HL-60 (cell line): ENCODE measurements at regions not wholly inside any gene's neighbourhood (a gene's known extent, or its start where the extent isn't known, plus 50 kb on each side); places are given as distances from the start of the nearest gene placed in this dataset.

Source experiments
- DNase-seq, 2 experiments: peaks; one replicate each; pipeline ENCODE4 v3.0.0-alpha.2; 2010 to 2020; ENCODE audit warnings: low read depth in 1 of 2, low spot score in 1 of 2
- H3K27ac ChIP-seq: fragments of 250-450 bp; sonication (Bioruptor Pico); replicated peaks from 2 replicates; pipeline ENCODE4 v1.5.1; 2020; ENCODE audit warnings: mild to moderate bottlenecking, moderate library complexity
- H3K27me3 ChIP-seq: fragments of 250-450 bp; sonication (Bioruptor Pico); 2 replicates; pipeline ENCODE4 v1.5.1; 2021; ENCODE audit warnings: mild to moderate bottlenecking, moderate library complexity; ENCODE audit not compliant: insufficient read depth, poor library complexity, severe bottlenecking
- H3K4me3 ChIP-seq: replicated peaks from 2 replicates; pipeline ENCODE4 v1.5.1; 2011; ENCODE audit warnings: mild to moderate bottlenecking, control low read depth, low read length; ENCODE audit not compliant: insufficient read depth
- CTCF ChIP-seq: IDR thresholded peaks from one replicate; pipeline ENCODE4 v1.5.1; 2011; ENCODE audit warnings: low read length, control low read depth, inconsistent platforms; ENCODE audit not compliant: insufficient read depth
- GABPA ChIP-seq: IDR thresholded peaks from 2 replicates; pipeline ENCODE4 v1.6.1; 2012; ENCODE audit warnings: low read depth
- POLR2AphosphoS5 ChIP-seq: IDR thresholded peaks from 2 replicates; pipeline ENCODE4 v1.6.1; 2012; ENCODE audit warnings: low read depth
- REST ChIP-seq: IDR thresholded peaks from 2 replicates; pipeline ENCODE4 v1.6.1; 2012; ENCODE audit warnings: low read depth; ENCODE audit not compliant: insufficient replicate concordance
- SPI1 ChIP-seq: IDR thresholded peaks from 2 replicates; pipeline ENCODE4 v1.6.1; 2012; ENCODE audit warnings: low read depth, mild to moderate bottlenecking, borderline replicate concordance

- DNase-seq: no peak
Observed at GRCh38 chr9:106675780-106676179, 187.2 kb upstream of the ZNF462 start.

GRCh38 chr9:106677374-106677773 is 185.6 kb upstream of the ZNF462 start:
- Histone ChIP-seq H3K27ac (no peak overlapping the region), H3K27me3 (no peaks in the 10 kb centered on the region), H3K4me3 (no peak overlapping the region)
- no peak for TF ChIP-seq POLR2AphosphoS5
- no peak for TF ChIP-seq SPI1
- no peak for TF ChIP-seq GABPA
- no peak for TF ChIP-seq REST
- TF ChIP-seq CTCF: no peak
- no peak for DNase-seq

More at GRCh38 chr9:106675780-106676179, 187.2 kb upstream of the ZNF462 start:
- H3K27me3 ChIP-seq: no peaks in the 10 kb centered on the region
- H3K4me3 ChIP-seq: no peak overlapping the region
- no peak for TF ChIP-seq CTCF
- no peak for TF ChIP-seq GABPA
- TF ChIP-seq POLR2AphosphoS5: no peak
- no peak for TF ChIP-seq REST
- no peak for TF ChIP-seq SPI1
- no peak overlapping the region for H3K27ac ChIP-seq

GRCh38 chr9:106677830-106678229 is 185.1 kb upstream of the ZNF462 start:
- Histone ChIP-seq H3K4me3 (no peak overlapping the region), H3K27ac (no peak overlapping the region), H3K27me3 (no peaks in the 10 kb centered on the region)
- DNase-seq: no peak
- TF ChIP-seq POLR2AphosphoS5 (no peak), GABPA (no peak), SPI1 (no peak), CTCF (no peak), REST (no peak)
